ENCODE measurements at regions not wholly inside any gene's neighbourhood (a gene's known extent, or its start where the extent isn't known, plus 50 kb on each side); places are given as distances from the start of the nearest gene placed in this dataset.

DNA sequence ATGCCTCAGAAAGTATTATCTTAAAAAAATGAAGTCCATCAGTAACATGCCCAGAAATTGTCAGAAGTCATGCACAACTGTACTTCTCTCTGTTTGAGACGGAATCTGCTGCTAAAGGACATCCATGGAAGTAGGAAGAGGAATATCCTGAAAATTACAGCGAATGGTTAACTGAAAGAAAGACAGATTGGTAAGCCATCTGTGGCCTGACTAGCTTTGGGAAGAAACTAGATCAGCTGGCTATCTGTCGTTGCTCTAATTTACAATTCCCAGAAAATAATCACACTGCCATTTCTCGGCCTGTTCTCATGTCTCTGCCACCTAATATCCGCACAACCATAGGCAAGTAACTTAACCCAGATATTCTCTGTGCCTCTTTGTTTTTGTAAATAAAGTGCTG lies 496.5 kb downstream of the PCDH19 start:
- TF ChIP-seq ZFP36 (IDR thresholded peaks at IDR 0.05; ENCODE audit: borderline replicate concordance, partially characterized antibody) (no peak), NFE2L2 (conservative IDR thresholded peaks at IDR 0.05; ENCODE audit: low read length) (no peak)
- TF ChIP-seq, protein P1, sequence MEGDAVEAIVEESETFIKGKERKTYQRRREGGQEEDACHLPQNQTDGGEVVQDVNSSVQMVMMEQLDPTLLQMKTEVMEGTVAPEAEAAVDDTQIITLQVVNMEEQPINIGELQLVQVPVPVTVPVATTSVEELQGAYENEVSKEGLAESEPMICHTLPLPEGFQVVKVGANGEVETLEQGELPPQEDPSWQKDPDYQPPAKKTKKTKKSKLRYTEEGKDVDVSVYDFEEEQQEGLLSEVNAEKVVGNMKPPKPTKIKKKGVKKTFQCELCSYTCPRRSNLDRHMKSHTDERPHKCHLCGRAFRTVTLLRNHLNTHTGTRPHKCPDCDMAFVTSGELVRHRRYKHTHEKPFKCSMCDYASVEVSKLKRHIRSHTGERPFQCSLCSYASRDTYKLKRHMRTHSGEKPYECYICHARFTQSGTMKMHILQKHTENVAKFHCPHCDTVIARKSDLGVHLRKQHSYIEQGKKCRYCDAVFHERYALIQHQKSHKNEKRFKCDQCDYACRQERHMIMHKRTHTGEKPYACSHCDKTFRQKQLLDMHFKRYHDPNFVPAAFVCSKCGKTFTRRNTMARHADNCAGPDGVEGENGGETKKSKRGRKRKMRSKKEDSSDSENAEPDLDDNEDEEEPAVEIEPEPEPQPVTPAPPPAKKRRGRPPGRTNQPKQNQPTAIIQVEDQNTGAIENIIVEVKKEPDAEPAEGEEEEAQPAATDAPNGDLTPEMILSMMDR (IDR thresholded peaks at IDR 0.05) = no peak

Data from A549 (cell line).